ENCODE measurements at regions not wholly inside any gene's neighbourhood (a gene's known extent, or its start where the extent isn't known, plus 50 kb on each side); places are given as distances from the start of the nearest gene placed in this dataset.
"Not testable (repeated sequence)": the region's sequence is repeated elsewhere in the genome, so short reads cannot be mapped to it uniquely, and the experiment has no call there.

DNA sequence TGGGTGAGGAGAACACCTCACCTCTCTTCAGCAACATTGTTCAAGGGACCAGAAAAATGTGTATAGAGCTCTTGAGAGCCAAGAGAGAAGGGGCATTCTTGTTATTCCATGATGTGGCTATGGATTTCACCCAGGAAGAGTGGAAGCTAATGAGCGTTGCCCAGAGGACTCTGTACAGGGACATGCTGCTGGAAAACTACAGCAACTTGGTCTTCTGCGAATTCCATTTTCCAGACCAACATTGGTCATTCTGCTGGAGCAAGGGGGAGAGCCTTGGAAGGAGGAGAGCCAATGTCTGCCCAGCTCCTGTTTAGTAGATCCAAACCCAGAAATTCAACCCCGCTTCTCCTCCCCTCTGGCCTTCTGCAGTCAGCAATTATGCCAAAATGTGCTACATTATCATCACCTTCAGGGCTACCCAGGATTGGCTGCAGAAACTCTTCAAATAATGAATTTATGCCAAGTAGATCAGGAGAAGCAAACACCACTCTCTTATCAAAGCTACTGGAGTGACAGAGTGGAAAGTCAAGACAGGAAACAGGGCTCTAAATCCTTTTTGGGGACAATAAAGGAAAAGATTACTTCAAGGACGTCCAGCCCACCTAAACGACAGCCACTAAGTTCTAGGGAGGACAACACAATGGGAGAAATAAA, 707.5 kb upstream of the LUZP2 start:
- intact Hi-C loops (cut with DNase I): no loop called here
- no peaks in the 10 kb centered on the region for H3K4me1 ChIP-seq
- no peak overlapping the region for H3K4me3 ChIP-seq
- H3K27ac ChIP-seq: no peak overlapping the region
- H3K27me3 ChIP-seq (ENCODE audit: low read depth): no peaks in the 10 kb centered on the region
- DNase-seq: no peak
- no peak for ATAC-seq
- H3K9me3 ChIP-seq: no peaks in the 10 kb centered on the region
- H3K36me3 ChIP-seq: no peaks in the 10 kb centered on the region
- TF ChIP-seq, protein P1, sequence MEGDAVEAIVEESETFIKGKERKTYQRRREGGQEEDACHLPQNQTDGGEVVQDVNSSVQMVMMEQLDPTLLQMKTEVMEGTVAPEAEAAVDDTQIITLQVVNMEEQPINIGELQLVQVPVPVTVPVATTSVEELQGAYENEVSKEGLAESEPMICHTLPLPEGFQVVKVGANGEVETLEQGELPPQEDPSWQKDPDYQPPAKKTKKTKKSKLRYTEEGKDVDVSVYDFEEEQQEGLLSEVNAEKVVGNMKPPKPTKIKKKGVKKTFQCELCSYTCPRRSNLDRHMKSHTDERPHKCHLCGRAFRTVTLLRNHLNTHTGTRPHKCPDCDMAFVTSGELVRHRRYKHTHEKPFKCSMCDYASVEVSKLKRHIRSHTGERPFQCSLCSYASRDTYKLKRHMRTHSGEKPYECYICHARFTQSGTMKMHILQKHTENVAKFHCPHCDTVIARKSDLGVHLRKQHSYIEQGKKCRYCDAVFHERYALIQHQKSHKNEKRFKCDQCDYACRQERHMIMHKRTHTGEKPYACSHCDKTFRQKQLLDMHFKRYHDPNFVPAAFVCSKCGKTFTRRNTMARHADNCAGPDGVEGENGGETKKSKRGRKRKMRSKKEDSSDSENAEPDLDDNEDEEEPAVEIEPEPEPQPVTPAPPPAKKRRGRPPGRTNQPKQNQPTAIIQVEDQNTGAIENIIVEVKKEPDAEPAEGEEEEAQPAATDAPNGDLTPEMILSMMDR (IDR thresholded peaks at IDR 0.05): no peak

DNA sequence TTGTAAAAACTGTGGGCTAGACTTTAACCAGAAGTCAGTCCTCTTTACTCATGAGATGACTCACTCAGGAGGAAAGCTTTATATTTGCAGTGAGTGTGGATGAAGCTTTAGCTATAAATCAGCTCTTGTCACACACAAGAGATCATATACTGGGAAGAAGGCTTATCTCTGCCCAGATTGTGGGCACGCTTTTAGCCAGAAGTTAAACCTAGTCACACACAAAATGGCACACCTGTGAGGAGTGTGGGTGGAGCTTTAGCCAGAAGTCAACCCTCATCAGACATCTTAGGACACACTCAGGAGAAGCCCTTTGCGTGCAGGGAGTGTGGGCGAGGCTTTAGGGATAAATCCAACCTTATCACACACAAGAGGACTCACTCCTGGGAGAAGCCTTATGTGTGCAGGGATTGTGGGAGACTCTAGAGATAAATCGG, 706.9 kb upstream of the LUZP2 start:
- Histone ChIP-seq H3K9me3 (no peaks in the 10 kb centered on the region), H3K27ac (no peak overlapping the region), H3K4me1 (no peaks in the 10 kb centered on the region), H3K36me3 (no peaks in the 10 kb centered on the region), H3K27me3 (ENCODE audit: low read depth) (no peaks in the 10 kb centered on the region), H3K4me3 (no peak overlapping the region)
- intact Hi-C loops (cut with DNase I): no loop called here
- TF ChIP-seq, protein P1 (IDR thresholded peaks at IDR 0.05): no peak
- DNase-seq: no peak
- ATAC-seq: no peak

DNA sequence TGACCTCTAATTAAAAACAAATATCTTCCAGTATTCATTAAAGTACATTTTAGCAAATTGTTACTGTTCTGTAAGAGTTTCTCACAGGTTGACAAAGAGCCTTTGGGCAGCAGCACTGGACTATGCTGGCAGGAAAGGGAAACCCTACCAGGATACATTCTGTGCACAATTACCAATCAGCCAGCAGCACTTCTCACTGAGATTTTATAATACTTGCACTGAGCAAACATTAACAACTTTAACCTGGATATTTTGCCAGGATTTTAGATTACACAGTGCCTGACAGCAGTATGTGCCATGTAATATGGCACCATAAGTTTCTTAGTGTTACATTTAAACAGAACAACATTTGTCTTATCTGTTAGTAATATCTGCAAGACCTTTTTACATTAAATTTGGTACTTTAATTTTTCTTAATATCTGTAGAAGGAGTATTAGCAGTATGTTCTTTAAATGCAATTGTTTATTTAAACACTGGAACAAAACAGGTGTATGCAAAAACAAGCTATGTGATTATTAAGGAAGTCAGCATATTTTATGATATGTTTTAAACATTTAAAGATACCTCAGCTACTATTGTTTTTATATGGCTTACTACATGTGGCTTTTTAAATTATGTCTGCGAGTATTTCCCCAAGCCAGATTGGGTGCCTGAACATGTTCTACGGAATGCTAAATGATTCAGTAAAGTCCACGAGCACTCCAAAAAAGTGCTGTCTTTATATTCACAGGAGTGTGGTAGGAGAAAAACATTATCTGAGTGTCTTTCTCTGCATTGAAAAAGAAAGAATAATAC, 699.0 kb upstream of the LUZP2 start:
- DNase-seq: no peak
- TF ChIP-seq, protein P1 (IDR thresholded peaks at IDR 0.05): no peak

DNA sequence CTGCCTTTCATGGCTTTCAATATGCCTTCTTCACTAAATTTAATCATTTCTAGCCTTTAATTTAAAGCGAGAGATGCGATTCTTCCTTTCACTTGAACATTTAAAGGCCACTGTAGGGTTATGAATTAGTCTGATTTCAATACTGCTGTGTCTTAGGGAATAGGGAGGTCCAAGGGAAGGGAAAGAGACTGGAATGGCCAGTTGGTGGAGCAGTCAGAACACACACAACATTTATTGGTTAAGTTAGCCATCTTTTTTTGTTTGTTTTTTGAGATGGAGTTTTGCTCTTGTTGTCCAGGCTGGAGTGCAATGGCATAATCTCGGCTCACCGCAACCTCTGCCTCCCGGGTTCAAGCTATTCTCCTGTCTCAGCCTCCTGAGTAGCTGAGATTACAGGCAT, 662.5 kb upstream of the LUZP2 start:
- ATAC-seq; DNase-seq; H3K4me1 ChIP-seq; H3K4me3 ChIP-seq; H3K27me3 ChIP-seq (ENCODE audit: low read depth); H3K36me3 ChIP-seq; intact Hi-C loops (cut with DNase I); H3K27ac ChIP-seq; H3K9me3 ChIP-seq: not testable (repeated sequence)

More for the DNA sequence above, 699.0 kb upstream of the LUZP2 start:
- intact Hi-C loops (cut with DNase I): no loop called here
- Histone ChIP-seq H3K27me3 (ENCODE audit: low read depth) (no peaks in the 10 kb centered on the region), H3K4me3 (no peak overlapping the region), H3K27ac (no peak overlapping the region), H3K9me3 (no peaks in the 10 kb centered on the region), H3K4me1 (no peaks in the 10 kb centered on the region), H3K36me3 (no peaks in the 10 kb centered on the region)
- peak; percentile 29 to 53 for ATAC-seq

DNA sequence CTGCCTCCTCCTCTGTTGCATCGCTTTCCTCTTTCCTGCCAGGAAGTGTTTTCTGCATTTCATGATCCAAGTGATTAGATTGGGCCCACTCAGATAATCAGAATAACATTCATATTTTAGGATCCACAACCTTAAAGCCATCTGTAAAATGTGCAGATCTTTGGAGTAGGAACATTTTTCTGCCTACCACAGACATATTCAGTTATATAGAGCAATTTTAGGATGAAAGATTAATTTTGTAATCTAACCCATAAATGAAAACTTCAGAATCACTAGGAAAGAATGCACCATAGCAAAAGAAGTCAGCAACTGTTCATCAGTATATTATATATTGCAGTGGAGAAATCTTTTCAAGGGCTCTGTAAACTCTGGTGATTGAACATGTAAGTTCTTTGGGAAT, 659.9 kb upstream of the LUZP2 start:
- TF ChIP-seq, protein P1 (IDR thresholded peaks at IDR 0.05): no peak

DNA sequence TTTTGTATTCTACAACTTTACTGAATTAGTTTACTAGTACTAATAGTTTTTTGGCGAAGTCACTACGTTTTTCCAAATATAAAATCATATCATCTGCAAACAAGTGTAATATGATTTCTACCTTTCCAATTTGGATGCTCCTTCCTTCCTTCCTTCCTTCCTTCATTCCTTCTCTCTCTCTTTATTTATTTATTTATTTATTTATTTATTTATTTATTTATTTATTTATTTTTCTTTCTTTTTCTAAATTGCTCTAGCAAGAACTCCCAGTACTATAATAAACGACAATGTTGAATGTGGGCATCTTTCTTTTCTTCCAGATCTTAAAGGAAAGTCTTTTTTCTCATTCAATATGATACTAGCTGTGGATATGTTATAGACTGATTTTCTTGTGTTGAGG, 656.0 kb upstream of the LUZP2 start:
- Histone ChIP-seq H3K4me1 (no peaks in the 10 kb centered on the region), H3K4me3 (no peak overlapping the region), H3K27me3 (ENCODE audit: low read depth) (no peaks in the 10 kb centered on the region), H3K9me3 (no peaks in the 10 kb centered on the region), H3K27ac (no peak overlapping the region), H3K36me3 (no peaks in the 10 kb centered on the region)
- no peak for ATAC-seq
- DNase-seq: no peak
- intact Hi-C loops (cut with DNase I): no loop called here
- TF ChIP-seq, protein P1 (IDR thresholded peaks at IDR 0.05): no peak

More for the DNA sequence above, 659.9 kb upstream of the LUZP2 start:
- no peaks in the 10 kb centered on the region for H3K4me1 ChIP-seq
- no peaks in the 10 kb centered on the region for H3K27me3 ChIP-seq (ENCODE audit: low read depth)
- DNase-seq: no peak
- intact Hi-C loops (cut with DNase I): no loop called here
- H3K36me3 ChIP-seq: no peaks in the 10 kb centered on the region
- no peak for ATAC-seq
- H3K27ac ChIP-seq: no peak overlapping the region
- H3K4me3 ChIP-seq: no peak overlapping the region
- H3K9me3 ChIP-seq: no peaks in the 10 kb centered on the region

Data from lower lobe of right lung (tissue), 2 donors.